ENCODE measurements at regions not wholly inside any gene's neighbourhood (a gene's known extent, or its start where the extent isn't known, plus 50 kb on each side); places are given as distances from the start of the nearest gene placed in this dataset.
"Not testable (repeated sequence)": the region's sequence is repeated elsewhere in the genome, so short reads cannot be mapped to it uniquely, and the experiment has no call there.

- Histone ChIP-seq H3K27ac (ENCODE audit: low read length) (no peak overlapping the region), H3K4me1 (ENCODE audit: control insufficient read depth, insufficient read depth, low read length) (peaks cover 2% of the 10 kb centered on the region), H3K4me3 (ENCODE audit: low read length) (no peak overlapping the region), H3K9me3 (ENCODE audit: control insufficient read depth, low read length) (no peaks in the 10 kb centered on the region), H3K27me3 (ENCODE audit: control insufficient read depth, insufficient read depth) (no peaks in the 10 kb centered on the region)
- peak in 2 of 3 donors; percentile 14 to 42 for DNase-seq
- intact Hi-C loops (cut with DNase I): loop anchor here in 2 of 4 donors (10.0 kb wide), 1 partner anchor 285 kb away; the partner anchor contains the start of gene CLDN11 (in 2 of the 2)
- 62% methylated on average over 8 of the region's 8 CpGs for WGBS
- ATAC-seq: peak; percentile 93 to 95
These were observed 113.5 kb upstream of the SLC7A14 start for GRCh38 chr3:170699158-170700053.

GRCh38 chr3:170697908-170698307, 112.0 kb upstream of the SLC7A14 start:
- 13% methylated on average over 3 of the region's 3 CpGs for WGBS
- peaks cover 2% of the 10 kb centered on the region for H3K4me1 ChIP-seq (ENCODE audit: control insufficient read depth, insufficient read depth, low read length)
- DNase-seq: no peak
- intact Hi-C loops (cut with DNase I): loop anchor here in 2 of 4 donors (10.0 kb wide), 1 partner anchor 283 kb away; the partner anchor contains the start of gene CLDN11 (in 2 of the 2)
- no peak overlapping the region for H3K27ac ChIP-seq (ENCODE audit: low read length)
- H3K27me3 ChIP-seq (ENCODE audit: control insufficient read depth, insufficient read depth): no peaks in the 10 kb centered on the region
- H3K4me3 ChIP-seq (ENCODE audit: low read length): no peak overlapping the region
- ATAC-seq: peak; percentile 41 to 66
- no peaks in the 10 kb centered on the region for H3K9me3 ChIP-seq (ENCODE audit: control insufficient read depth, low read length)

GRCh38 chr3:170697131-170697530, 111.3 kb upstream of the SLC7A14 start:
- H3K4me1 ChIP-seq (ENCODE audit: control insufficient read depth, insufficient read depth, low read length): peaks cover 2% of the 10 kb centered on the region
- intact Hi-C loops (cut with DNase I): loop anchor here in 2 of 4 donors (10.0 kb wide), 1 partner anchor 282 kb away; the partner anchor contains the start of gene CLDN11 (in 2 of the 2)
- no peak overlapping the region for H3K27ac ChIP-seq (ENCODE audit: low read length)
- no peaks in the 10 kb centered on the region for H3K27me3 ChIP-seq (ENCODE audit: control insufficient read depth, insufficient read depth)
- DNase-seq (no peak), ATAC-seq (no peak)
- no peak overlapping the region for H3K4me3 ChIP-seq (ENCODE audit: low read length)
- no peaks in the 10 kb centered on the region for H3K9me3 ChIP-seq (ENCODE audit: control insufficient read depth, low read length)
- 87% methylated on average over 2 of the region's 2 CpGs for WGBS

- Histone ChIP-seq H3K27ac (ENCODE audit: low read length) (no peak overlapping the region), H3K9me3 (ENCODE audit: control insufficient read depth, low read length) (no peaks in the 10 kb centered on the region), H3K4me3 (ENCODE audit: low read length) (no peak overlapping the region), H3K27me3 (ENCODE audit: control insufficient read depth, insufficient read depth) (no peaks in the 10 kb centered on the region), H3K4me1 (ENCODE audit: control insufficient read depth, insufficient read depth, low read length) (peaks cover 2% of the 10 kb centered on the region)
- no peak for ATAC-seq
- intact Hi-C loops (cut with DNase I): loop anchor here in 2 of 4 donors (10.0 kb wide), 1 partner anchor 281 kb away; the partner anchor contains the start of gene CLDN11 (in 2 of the 2)
- DNase-seq: no peak
- WGBS: 82% methylated on average over 3 of the region's 3 CpGs
These were observed 109.7 kb upstream of the SLC7A14 start for GRCh38 chr3:170695486-170696064.

DNA sequence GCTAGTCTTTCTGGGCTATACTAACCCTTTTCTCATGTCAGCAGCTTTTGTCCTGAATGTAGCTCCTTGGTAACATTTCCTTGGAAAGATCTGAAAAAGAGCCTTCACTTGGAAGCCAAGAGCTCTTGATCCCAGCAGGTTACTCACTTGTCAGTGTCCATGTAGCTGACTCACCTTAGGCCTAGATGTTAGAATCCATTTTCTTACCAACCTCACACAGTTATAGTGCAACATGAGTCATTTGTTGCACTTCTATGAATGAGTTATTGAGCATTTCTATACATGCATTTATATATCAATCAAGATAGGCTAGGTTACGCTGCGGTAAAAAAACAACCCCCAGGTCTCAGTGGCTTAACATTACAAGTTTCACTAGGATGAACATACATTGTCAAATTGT, 106.8 kb upstream of the SLC7A14 start:
- no peak for DNase-seq
- H3K4me3 ChIP-seq (ENCODE audit: low read length): no peak overlapping the region
- H3K4me1 ChIP-seq (ENCODE audit: control insufficient read depth, insufficient read depth, low read length): peaks cover 1% of the 10 kb centered on the region
- intact Hi-C loops (cut with DNase I): loop anchor here (5.0 to 10.0 kb wide), 3 partner anchors 140 to 278 kb away; partner anchors contain the start of gene CLDN11 (in 3 of the 4)
- no peaks in the 10 kb centered on the region for H3K27me3 ChIP-seq (ENCODE audit: control insufficient read depth, insufficient read depth)
- no peak overlapping the region for H3K27ac ChIP-seq (ENCODE audit: low read length)
- H3K9me3 ChIP-seq (ENCODE audit: control insufficient read depth, low read length): no peaks in the 10 kb centered on the region
- 98% methylated on average over 2 of the region's 2 CpGs for WGBS
- no peak for ATAC-seq

- ATAC-seq (no peak), DNase-seq (no peak)
- intact Hi-C loops (cut with DNase I): loop anchor here (2.0 to 10.0 kb wide), 4 partner anchors 136 to 276 kb away; partner anchors contain the start of gene CLDN11 (in 3 of the 4)
- no peaks in the 10 kb centered on the region for H3K9me3 ChIP-seq (ENCODE audit: control insufficient read depth, low read length)
- H3K4me1 ChIP-seq (ENCODE audit: control insufficient read depth, insufficient read depth, low read length): peaks cover 1% of the 10 kb centered on the region
- 60% methylated on average over 3 of the region's 3 CpGs for WGBS
- no peak overlapping the region for H3K4me3 ChIP-seq (ENCODE audit: low read length)
- H3K27ac ChIP-seq (ENCODE audit: low read length): no peak overlapping the region
- H3K27me3 ChIP-seq (ENCODE audit: control insufficient read depth, insufficient read depth): no peaks in the 10 kb centered on the region
These were observed 104.7 kb upstream of the SLC7A14 start for GRCh38 chr3:170690661-170690981.

DNA sequence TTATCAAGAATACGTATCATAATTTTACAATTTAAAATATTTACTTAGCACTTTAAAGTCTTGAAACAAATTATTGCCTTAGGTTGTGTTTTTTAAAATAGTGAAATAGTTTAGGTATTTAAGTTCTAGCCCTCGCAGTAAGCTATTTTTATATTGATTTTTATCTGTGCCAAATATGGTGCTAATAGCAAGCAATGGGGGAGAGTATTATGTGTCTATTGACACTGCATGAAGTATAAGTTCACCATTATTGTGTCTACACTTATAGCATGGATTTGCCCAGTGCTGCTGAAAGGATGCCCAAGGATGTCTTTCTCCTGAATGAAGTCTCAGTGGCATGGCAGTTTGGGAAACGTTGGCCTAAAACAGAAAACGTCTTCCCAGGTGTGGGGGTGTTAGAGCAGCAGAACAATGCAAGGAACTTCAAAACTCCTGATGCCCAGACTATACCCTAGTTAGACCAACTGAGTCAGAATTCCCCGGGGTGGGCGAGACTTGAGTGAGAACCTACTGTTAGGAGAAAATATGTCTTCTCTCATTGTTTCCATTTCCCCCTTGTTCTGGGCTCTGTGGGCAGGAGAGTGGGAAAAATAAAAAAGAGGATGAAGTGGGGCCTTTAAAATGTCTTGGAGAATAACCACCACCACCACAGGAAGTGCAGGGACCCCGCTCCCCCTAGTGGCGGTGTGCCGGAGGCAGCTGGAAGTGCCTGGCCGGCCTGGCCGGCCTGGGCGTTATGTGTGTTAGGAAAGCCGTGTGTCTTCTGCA, 104.2 kb upstream of the SLC7A14 start:
- ATAC-seq (peak; percentile 76 to 78), DNase-seq (peak; percentile 72 to 86 (median 84))
- H3K4me3 ChIP-seq (ENCODE audit: low read length): no peak overlapping the region
- WGBS: 60% methylated on average over 13 of the region's 13 CpGs
- intact Hi-C loops (cut with DNase I): loop anchor here (2.0 to 10.0 kb wide), 4 partner anchors 135 to 275 kb away; partner anchors contain the start of gene CLDN11 (in 3 of the 4)
- no peaks in the 10 kb centered on the region for H3K27me3 ChIP-seq (ENCODE audit: control insufficient read depth, insufficient read depth)
- no peak overlapping the region for H3K27ac ChIP-seq (ENCODE audit: low read length)
- H3K9me3 ChIP-seq (ENCODE audit: control insufficient read depth, low read length): no peaks in the 10 kb centered on the region
- peaks cover 1% of the 10 kb centered on the region for H3K4me1 ChIP-seq (ENCODE audit: control insufficient read depth, insufficient read depth, low read length)

- no peak overlapping the region for H3K27ac ChIP-seq (ENCODE audit: low read length)
- intact Hi-C loops (cut with DNase I): no loop called here
These were observed 103.5 kb upstream of the SLC7A14 start for GRCh38 chr3:170689296-170689829.

DNA sequence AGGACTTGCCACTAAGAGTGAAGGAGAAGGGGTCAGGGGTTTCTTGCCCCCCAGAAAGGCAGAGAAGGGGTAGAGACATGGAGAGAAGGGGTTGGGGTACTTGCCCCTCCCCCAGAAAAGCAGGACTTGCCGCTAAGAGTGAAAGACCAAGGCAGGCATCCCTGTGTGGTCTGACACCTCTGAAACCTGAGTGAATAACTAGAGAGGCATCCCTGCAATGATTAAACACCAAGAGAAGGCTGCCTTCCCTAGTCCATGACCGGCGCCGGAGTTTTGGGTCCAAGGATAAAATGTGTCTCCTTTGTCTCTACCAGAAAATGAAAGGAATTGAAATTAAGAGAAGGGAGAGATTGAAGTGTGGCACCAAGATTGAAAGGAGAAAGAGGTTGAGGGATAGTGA, 102.3 kb upstream of the SLC7A14 start:
- H3K4me1 ChIP-seq (ENCODE audit: control insufficient read depth, insufficient read depth, low read length); H3K27me3 ChIP-seq (ENCODE audit: control insufficient read depth, insufficient read depth); H3K4me3 ChIP-seq (ENCODE audit: low read length); H3K27ac ChIP-seq (ENCODE audit: low read length); ATAC-seq; H3K9me3 ChIP-seq (ENCODE audit: control insufficient read depth, low read length); intact Hi-C loops (cut with DNase I); DNase-seq: not testable (repeated sequence)
- 93% methylated on average over 4 of the region's 4 CpGs for WGBS

More at GRCh38 chr3:170689296-170689829, 103.5 kb upstream of the SLC7A14 start:
- peaks cover 1% of the 10 kb centered on the region for H3K4me1 ChIP-seq (ENCODE audit: control insufficient read depth, insufficient read depth, low read length)
- 57% methylated on average over 4 of the region's 4 CpGs for WGBS
- no peak overlapping the region for H3K4me3 ChIP-seq (ENCODE audit: low read length)
- DNase-seq (peak in 2 of 3 donors; percentile 12 to 60), ATAC-seq (peak; percentile 39 to 74)
- no peaks in the 10 kb centered on the region for H3K27me3 ChIP-seq (ENCODE audit: control insufficient read depth, insufficient read depth)
- no peaks in the 10 kb centered on the region for H3K9me3 ChIP-seq (ENCODE audit: control insufficient read depth, low read length)

GRCh38 chr3:170680593-170680992, 94.7 kb upstream of the SLC7A14 start:
- Histone ChIP-seq H3K27me3 (ENCODE audit: control insufficient read depth, insufficient read depth) (no peaks in the 10 kb centered on the region), H3K4me1 (ENCODE audit: control insufficient read depth, insufficient read depth, low read length) (no peaks in the 10 kb centered on the region)
- intact Hi-C loops (cut with DNase I): no loop called here

More at GRCh38 chr3:170680593-170680992, 94.7 kb upstream of the SLC7A14 start:
- DNase-seq: no peak
- ATAC-seq: no peak
- no peak overlapping the region for H3K4me3 ChIP-seq (ENCODE audit: low read length)
- no peaks in the 10 kb centered on the region for H3K9me3 ChIP-seq (ENCODE audit: control insufficient read depth, low read length)
- no peak overlapping the region for H3K27ac ChIP-seq (ENCODE audit: low read length)
